HG03457 (cell line): ENCODE measurements at regions not wholly inside any gene's neighbourhood (a gene's known extent, or its start where the extent isn't known, plus 50 kb on each side); places are given as distances from the start of the nearest gene placed in this dataset.

ENCODE experiments used
- ATAC-seq: cut with Tn5 transposase; IDR thresholded peaks from one replicate; pipeline ENCODE4 v1.9.1; 2021; ENCODE audit warnings: moderate number of reproducible peaks; ENCODE audit not compliant: unreplicated experiment

DNA sequence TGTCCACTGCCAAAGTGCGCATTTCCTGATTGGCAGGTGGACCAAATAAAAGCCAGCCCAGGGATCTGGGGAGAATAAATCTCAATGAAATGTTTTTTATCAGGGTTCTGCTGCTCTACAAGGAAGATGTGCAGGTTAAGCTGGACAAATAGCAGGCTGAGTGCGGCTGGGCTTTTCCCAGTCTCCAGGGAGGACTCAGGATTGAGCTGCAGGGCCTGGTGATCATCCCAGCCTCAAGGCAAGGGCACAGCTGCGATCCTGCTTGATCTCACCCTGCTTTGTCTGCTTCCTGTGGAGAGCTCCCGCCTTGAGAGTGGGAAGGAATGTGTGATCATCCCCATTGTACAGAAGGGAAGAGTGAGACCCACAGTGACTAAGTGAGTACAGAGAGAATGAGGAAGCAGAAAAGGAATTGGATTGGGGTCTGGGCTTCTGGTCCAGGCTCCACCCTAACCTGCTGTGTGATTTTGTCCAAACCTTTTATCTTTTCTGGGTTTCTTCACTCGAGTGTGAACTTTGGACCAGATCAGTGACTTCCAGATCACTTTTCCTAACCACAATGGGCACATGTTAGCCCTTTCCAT is 75.3 kb upstream of the CRHR1 start:
- ATAC-seq = no peak

DNA sequence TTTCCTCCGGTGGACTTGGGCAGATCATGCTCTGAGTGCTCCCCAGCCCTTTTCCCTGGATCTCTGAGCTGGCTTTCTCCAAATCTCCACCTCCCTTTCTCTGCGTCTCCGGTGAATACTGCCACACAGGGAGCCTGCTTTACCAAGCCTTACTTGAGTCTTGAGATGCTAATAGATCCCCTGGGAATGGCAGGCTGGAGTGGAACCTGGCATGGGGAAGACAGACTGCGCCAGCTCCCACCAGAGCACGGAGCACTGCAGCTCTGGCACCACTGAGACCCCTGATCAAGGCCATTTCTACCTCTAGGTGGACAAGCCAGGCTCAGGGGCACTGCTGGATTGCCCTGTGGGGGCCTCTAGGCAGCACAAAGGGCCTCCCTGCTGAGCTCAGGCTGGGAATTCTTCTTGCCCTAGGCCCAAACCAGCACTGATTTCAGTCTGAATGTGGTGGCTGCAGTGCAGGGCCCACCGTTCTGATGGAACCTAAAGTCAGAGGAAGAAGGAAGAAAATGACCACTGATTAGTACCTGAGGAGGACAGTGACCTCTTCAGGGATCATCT is 74.3 kb upstream of the CRHR1 start:
- no peak for ATAC-seq

DNA sequence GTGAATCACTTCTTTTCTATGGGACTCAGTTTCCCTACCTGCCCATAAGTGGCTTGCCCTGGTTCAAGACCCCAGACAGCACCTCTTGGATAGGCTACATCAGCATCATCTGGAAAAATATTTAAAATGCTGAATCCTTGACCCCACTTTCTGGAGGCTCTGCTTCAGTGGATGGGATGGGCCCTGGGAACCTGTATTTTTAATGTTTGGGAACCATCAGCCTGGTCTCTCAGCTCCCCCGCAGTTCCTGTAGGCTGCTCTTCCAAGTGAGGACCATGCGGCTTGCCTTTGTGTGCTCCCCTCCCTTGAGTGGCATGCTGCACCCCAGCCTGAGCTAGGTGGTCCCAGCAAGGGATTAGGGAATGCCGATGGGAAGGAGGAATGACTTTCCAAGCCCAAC is 68.3 kb upstream of the CRHR1 start:
- no peak for ATAC-seq

DNA sequence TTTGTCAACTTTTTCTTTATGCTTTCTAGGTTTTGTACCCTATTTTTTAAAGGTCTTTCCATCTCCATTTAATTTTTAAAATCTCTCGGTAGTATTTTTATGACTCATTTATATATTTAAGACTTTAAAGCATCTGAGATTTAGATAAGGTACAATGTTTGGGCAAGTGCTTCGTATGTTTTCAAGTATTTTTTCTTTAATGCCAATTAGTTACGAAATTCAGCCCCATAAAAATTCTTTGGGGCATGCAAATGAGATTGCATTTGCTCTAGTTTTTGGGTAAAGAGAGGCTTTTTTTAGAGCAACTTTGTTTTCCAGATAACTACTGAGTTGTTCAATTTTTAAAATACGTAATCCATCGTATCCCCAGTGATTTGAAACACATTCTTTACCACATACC is 65.3 kb upstream of the CRHR1 start:
- no peak for ATAC-seq

DNA sequence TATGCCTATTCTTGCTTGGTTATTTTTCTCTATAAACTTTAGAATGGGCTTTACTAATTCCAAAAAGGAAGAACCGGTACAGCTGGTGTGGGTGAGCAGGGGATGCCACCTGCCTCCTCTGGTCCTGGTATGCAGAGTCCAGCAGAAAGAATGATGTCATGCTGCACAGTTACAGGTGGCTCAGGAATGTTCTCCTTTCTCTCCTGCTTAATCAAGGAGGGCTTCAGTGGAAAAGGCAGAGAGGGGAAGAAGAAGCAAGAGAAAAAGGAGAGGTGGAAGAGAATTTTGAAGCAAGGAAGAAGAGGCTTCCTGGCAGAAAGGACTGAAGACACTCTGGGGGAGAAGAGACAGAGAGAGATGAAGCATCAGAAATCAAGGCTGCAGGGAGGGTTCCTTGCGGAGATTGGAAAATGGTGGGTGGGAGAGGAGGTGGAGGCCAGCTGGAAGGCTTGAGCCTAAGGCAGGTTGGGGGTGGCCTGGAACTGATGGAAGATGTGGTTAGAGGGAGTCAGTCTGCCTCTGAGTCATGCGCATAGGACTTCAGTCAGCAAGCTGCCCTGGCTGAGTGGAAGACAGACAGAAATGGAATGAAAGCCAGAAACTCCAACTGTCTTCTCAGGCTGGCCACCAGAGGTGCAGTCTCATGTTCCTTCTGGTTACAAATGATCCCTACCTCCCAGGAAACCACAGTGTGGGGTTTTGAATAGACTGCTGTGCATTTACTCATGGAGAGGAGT is 64.6 kb upstream of the CRHR1 start:
- ATAC-seq = no peak

DNA sequence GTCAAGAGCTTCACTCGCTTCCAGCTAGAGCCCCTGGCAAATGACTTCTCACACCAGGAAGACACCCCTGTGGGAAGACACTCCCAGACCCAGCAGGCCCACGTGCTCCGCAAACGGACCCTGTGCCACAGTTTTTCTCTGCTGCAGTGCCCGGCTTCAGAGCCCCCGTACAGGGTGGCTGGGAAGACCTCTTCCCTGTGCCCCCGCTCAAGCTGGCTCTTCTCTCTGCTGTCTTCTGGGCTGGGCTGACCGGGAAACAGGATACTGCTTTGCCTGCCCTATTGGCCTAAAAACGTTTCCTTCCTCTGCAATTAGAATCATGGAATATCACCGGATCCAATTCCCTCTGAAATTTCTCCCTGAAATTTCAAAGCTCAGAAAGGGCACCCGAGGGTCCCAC is 63.7 kb upstream of the CRHR1 start:
- no peak for ATAC-seq

DNA sequence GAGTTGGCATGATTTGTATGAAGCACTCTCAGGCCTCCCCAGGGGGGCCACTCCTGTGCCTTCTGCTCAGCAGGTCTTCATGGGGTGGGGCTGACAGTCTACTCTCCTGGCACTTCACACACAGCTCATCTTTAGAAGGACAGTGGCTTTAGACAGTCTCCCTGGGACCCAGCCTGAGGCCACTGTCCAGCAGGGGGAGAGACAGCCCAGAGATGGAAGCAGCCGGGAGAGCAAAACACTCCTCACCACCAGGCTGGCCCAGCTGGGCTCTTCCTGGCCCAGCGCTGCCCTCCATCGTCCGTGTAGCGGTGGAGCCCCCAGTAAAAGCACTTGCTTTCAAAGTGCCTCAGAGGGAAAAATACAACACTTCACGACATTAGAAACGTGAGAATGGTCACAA is 62.0 kb upstream of the CRHR1 start:
- no peak for ATAC-seq

DNA sequence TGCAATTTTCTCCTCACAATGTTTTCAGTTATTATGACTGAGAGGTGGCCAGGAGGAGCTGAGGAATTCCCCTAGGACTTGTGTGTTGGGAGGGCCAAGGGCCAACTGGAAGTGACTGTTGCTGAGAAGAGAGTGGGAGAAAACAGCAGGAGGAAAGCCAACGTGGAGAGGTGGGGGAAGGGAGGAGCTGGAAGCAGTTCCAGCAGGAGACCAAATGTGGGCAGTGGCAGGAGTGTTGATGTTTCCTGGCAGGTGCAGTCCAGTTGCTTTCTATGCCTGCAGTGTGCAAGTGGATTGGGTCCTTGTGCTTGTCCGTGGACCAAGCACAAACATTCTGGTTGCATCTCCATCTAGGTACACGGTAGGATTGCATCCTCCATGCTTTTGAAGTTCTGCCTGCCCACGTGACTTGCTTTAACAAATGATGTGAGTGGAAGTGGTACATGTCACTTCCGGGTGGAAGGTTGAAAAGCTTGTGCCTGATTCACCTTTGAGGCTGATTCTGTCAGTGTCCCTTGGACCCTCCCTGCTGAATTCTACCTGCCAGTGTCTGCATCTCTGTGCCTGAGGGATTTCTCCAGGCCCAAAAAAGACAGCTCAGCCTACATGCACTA is 54.7 kb upstream of the CRHR1 start:
- ATAC-seq = no peak

DNA sequence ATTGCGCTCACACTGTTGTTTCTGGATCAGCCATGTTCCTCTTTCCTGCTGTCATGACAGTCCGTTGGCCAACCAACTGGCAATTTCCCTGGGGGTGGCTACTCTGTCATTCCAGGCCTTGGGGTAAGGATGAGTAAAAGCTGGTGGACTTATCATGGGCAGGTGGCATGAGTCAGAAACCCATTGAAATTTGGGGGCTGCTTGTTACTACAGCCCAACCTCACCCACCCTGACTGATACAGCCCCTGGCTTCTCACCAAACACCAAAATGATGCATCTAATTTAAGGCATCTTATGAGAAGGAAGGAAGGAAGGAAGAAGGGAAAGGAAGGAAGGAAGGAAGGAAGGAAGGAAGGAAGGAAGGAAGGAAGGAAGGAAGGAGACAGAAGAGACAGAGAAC is 53.9 kb upstream of the CRHR1 start:
- no peak for ATAC-seq

DNA sequence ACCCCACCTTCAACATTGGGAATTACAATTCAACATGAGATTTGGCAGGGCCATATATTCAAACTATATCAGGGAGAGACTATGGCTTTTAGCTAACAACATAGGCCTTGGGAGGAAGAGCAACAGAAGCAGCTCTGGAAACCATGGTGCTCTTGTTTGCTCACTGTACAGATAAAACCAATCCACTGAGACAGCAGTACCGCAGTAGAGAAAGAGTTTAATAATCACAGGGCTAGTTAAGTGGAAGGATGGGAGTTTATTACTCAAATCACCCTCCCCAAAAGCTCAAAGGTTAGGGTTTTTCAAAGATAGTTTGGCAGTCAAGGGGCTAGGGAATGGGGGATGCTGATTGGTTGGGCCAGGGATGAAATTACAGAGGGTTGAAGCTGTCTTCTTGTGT is 52.7 kb upstream of the CRHR1 start:
- no peak for ATAC-seq

DNA sequence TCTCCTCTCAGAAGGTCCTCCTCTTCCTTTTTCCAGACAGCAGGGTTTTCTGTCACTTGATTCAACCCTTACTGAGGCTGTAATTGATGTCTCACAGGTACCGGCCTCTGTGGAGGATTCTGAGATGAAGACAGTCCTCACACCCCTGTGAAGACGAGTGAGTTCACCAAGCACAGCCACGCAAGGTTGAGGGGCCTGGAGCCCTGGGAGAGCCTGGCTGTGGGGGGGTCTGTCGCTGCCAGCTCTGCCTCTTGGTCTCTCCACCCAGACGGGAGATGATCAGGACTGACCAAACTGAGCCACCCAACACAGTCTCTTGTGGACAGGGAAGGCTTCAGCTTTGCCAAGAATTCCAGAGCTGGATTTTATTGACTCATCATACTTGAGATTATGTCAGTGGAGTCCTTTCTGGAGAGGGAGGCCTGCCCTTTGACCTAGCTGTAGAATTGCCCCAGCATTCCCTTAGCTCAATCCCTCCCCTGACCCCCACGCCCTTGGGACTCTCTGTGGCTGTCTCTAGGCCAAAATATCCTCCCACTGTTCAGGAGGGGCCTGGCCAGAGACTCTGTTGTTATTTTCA is 51.1 kb upstream of the CRHR1 start:
- ATAC-seq = no peak

DNA sequence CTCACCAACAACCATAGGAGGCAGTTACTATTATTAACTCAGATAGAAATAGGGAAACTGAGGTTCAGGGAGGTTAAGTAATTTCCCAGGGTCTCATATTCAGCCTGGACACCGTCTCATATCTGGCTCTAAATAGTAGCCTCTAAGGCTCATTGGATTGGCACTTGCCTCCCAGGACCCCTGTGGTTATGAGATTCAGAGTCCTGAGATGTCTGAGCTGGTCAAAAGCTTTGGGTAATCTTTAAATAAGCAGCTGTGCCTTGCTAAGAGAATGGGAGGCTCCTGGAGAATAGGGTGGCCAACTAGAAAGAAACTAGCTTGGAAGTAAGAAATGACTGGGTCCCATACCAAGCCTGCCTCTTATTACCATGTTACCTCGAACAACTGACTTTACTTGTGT is 50.3 kb upstream of the CRHR1 start:
- ATAC-seq = no peak
